SW 1271 (cell line): ENCODE measurements at regions not wholly inside any gene's neighbourhood (a gene's known extent, or its start where the extent isn't known, plus 50 kb on each side); places are given as distances from the start of the nearest gene placed in this dataset.
"Not testable (repeated sequence)": the region's sequence is repeated elsewhere in the genome, so short reads cannot be mapped to it uniquely, and the experiment has no call there.

ENCODE experiments used
- DNase-seq, 2 experiments: peaks; one replicate each; lab custom pipeline; 2025; lab: John Stamatoyannopoulos, UW

- DNase-seq, result not testable (repeated sequence)
These were observed 270.4 kb upstream of the TLE3 start for GRCh38 chr15:70367913-70368705.

- DNase-seq, result not testable (repeated sequence)
These were observed 266.3 kb upstream of the TLE3 start for GRCh38 chr15:70364023-70364422.

- DNase-seq, result no peak
These were observed 265.2 kb upstream of the TLE3 start for GRCh38 chr15:70362886-70363285.

- no peak for DNase-seq
These were observed 264.6 kb upstream of the TLE3 start for GRCh38 chr15:70362350-70362749.

- DNase-seq, result no peak
These were observed 264.2 kb upstream of the TLE3 start for GRCh38 chr15:70361891-70362290.

GRCh38 chr15:70361106-70361505, 263.4 kb upstream of the TLE3 start:
- no peak for DNase-seq

- DNase-seq, result no peak
These were observed 261.3 kb upstream of the TLE3 start for GRCh38 chr15:70358871-70359647.

- DNase-seq, result no peak
These were observed 260.5 kb upstream of the TLE3 start for GRCh38 chr15:70358011-70358819.

GRCh38 chr15:70357453-70357852, 259.7 kb upstream of the TLE3 start:
- no peak for DNase-seq

GRCh38 chr15:70356919-70357318, 259.2 kb upstream of the TLE3 start:
- no peak for DNase-seq

- no peak for DNase-seq
These were observed 258.5 kb upstream of the TLE3 start for GRCh38 chr15:70356062-70356860.

GRCh38 chr15:70355275-70355795, 257.6 kb upstream of the TLE3 start:
- DNase-seq, result no peak

- DNase-seq, result no peak
These were observed 256.7 kb upstream of the TLE3 start for GRCh38 chr15:70354346-70354905.

- no peak for DNase-seq
These were observed 256.1 kb upstream of the TLE3 start for GRCh38 chr15:70353606-70354345.

- no peak for DNase-seq
These were observed 254.4 kb upstream of the TLE3 start for GRCh38 chr15:70351941-70352774.

GRCh38 chr15:70351391-70351790, 253.7 kb upstream of the TLE3 start:
- no peak for DNase-seq

- DNase-seq, result no peak
These were observed 251.0 kb upstream of the TLE3 start for GRCh38 chr15:70348581-70349344.

GRCh38 chr15:70348226-70348543, 250.5 kb upstream of the TLE3 start:
- DNase-seq, result no peak
